Fibroblast of the aortic adventitia (primary cell): ENCODE measurements at regions not wholly inside any gene's neighbourhood (a gene's known extent, or its start where the extent isn't known, plus 50 kb on each side); places are given as distances from the start of the nearest gene placed in this dataset.

Experiments used
- DNase-seq: peaks from one replicate; pipeline ENCODE4 v3.0.0-alpha.2; 2010; ENCODE audit warnings: low read depth
- H3K4me3 ChIP-seq: 2 replicates; pipeline ENCODE4 v1.5.1; 2011; ENCODE audit warnings: low read depth, mild to moderate bottlenecking, control low read depth, low read length, moderate library complexity
- CTCF ChIP-seq: IDR thresholded peaks from 2 replicates; pipeline ENCODE4 v1.5.1; 2011; ENCODE audit warnings: mild to moderate bottlenecking, low read length, control low read depth, inconsistent platforms; ENCODE audit not compliant: insufficient read depth

GRCh38 chr19:27889156-27889555 lies 1323.8 kb downstream of the UQCRFS1 start:
- DNase-seq, result no peak
- no peak overlapping the region for H3K4me3 ChIP-seq
- TF ChIP-seq CTCF, result no peak

- no peak overlapping the region for H3K4me3 ChIP-seq
- no peak for TF ChIP-seq CTCF
- no peak for DNase-seq
Measured at GRCh38 chr19:27887946-27888345, 1325.0 kb downstream of the UQCRFS1 start.

- TF ChIP-seq CTCF, result no peak
- H3K4me3 ChIP-seq, result no peak overlapping the region
- no peak for DNase-seq
Measured at GRCh38 chr19:27885359-27885758, 1327.6 kb downstream of the UQCRFS1 start.

- DNase-seq, result no peak
- no peak overlapping the region for H3K4me3 ChIP-seq
- no peak for TF ChIP-seq CTCF
Measured at GRCh38 chr19:27884376-27884775, 1328.6 kb downstream of the UQCRFS1 start.

- no peak for TF ChIP-seq CTCF
- no peak overlapping the region for H3K4me3 ChIP-seq
- no peak for DNase-seq
Measured at GRCh38 chr19:27881213-27881612, 1331.7 kb downstream of the UQCRFS1 start.

GRCh38 chr19:27876976-27877512 lies 1335.9 kb downstream of the UQCRFS1 start:
- no peak for DNase-seq
- TF ChIP-seq CTCF, result no peak

GRCh38 chr19:27876489-27876888 lies 1336.5 kb downstream of the UQCRFS1 start:
- DNase-seq, result no peak
- no peak for TF ChIP-seq CTCF
- no peak overlapping the region for H3K4me3 ChIP-seq

More at GRCh38 chr19:27876976-27877512, 1335.9 kb downstream of the UQCRFS1 start:
- H3K4me3 ChIP-seq, result no peak overlapping the region
